Peyer's patch (tissue), 4 donors: ENCODE measurements at regions not wholly inside any gene's neighbourhood (a gene's known extent, or its start where the extent isn't known, plus 50 kb on each side); places are given as distances from the start of the nearest gene placed in this dataset.

ENCODE experiments used
- CTCF ChIP-seq, 6 experiments: fragments of 450-650 bp in 4 of 6; fragments of 200-600 bp in 2 of 6; sonication (generic) in 1 of 6; IDR thresholded peaks; one replicate each; pipeline ENCODE4 v1.5.1; 2017 to 2019; ENCODE audit warnings: antibody characterized with exemption in 6 of 6, mild to moderate bottlenecking in 3 of 6, moderate library complexity in 1 of 6
- POLR2A ChIP-seq, 2 donors: fragments of 450-650 bp; IDR thresholded peaks; one replicate each; pipeline ENCODE4 v1.5.1; 2017; ENCODE audit warnings: antibody characterized with exemption in 2 of 2, mild to moderate bottlenecking in 2 of 2, moderate library complexity in 2 of 2

- no peak for TF ChIP-seq CTCF (IDR thresholded peaks at IDR 0.05)
- no peak for TF ChIP-seq POLR2A (IDR thresholded peaks at IDR 0.05)
Observed at GRCh38 chr4:164695650-164696049, 58.3 kb upstream of the SMIM31 start.
